ENCODE measurements at regions not wholly inside any gene's neighbourhood (a gene's known extent, or its start where the extent isn't known, plus 50 kb on each side); places are given as distances from the start of the nearest gene placed in this dataset.

- no peak for TF ChIP-seq EZH2 (conservative IDR thresholded peaks at IDR 0.05; ENCODE audit: low read depth, low read length)
- no peak for TF ChIP-seq ZBTB7A (CRISPR knock-in tag; IDR thresholded peaks at IDR 0.05)
These were observed 617.4 kb downstream of the SLCO4C1 start for GRCh38 chr5:101678481-101679193.
